ENCODE measurements at regions not wholly inside any gene's neighbourhood (a gene's known extent, or its start where the extent isn't known, plus 50 kb on each side); places are given as distances from the start of the nearest gene placed in this dataset.

DNA sequence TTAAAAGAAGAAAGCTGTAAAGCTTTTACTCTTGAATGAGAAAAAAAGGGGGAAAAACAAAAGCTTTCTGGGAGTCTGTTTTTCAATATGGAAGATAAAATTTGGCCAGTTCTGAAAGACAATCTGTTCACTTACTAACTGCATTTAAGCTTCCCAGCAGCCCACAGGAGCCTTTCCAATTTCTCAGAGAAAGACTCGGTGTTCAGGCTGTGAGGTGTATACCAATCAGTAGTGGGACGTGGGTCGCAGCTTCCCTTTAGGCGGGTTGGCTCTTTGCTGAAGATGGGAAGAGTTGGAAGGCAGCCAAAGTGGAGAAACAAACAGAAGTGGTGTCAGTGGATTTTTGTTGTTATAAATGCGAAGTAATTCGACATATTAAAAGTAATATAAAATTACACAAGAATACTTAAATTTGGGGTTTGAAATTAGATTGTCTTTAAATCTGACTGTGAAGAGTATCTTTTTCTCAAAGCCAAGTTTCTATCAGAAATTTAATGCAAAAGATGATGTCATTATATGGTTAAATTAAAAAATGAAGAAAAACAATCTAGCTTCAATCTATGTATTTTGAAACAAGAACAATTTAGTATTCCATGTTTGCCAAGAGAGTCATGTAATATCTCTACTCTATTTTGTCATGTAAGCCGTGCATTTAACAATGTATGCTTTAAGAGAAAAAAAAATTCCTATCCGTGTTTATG is 590.2 kb upstream of the ATXN7L3B start:
- Histone ChIP-seq H4K20me1 (ENCODE audit: insufficient read depth, low read depth, low read length) (no peaks in the 10 kb centered on the region), H3K27ac (ENCODE audit: low read length) (no peak overlapping the region), H2AFZ (ENCODE audit: low read length) (no peak overlapping the region), H3K9ac (ENCODE audit: low read length) (no peak overlapping the region), H3K4me3 (ENCODE audit: low read length) (no peak overlapping the region), H3K9me2 (replicated peaks; ENCODE audit: insufficient read depth, low read length) (no peaks in the 10 kb centered on the region), H3K79me2 (ENCODE audit: low read length) (no peaks in the 10 kb centered on the region), H3K9me3 (ENCODE audit: low read length) (no peaks in the 10 kb centered on the region), H3K36me3 (ENCODE audit: insufficient read depth, low read length) (no peaks in the 10 kb centered on the region), H3K4me2 (ENCODE audit: low read depth, low read length, poor library complexity, severe bottlenecking) (no peak overlapping the region), H3K4me1 (ENCODE audit: low read length) (no peaks in the 10 kb centered on the region), H3K27me3 (ENCODE audit: low read length) (no peaks in the 10 kb centered on the region)
- DNase-seq = no peak

- H2AFZ ChIP-seq (ENCODE audit: low read length) = no peak overlapping the region
- H3K4me1 ChIP-seq (ENCODE audit: low read length) = no peaks in the 10 kb centered on the region
- DNase-seq = no peak
- H3K9me3 ChIP-seq (ENCODE audit: low read length) = no peaks in the 10 kb centered on the region
- H3K36me3 ChIP-seq (ENCODE audit: insufficient read depth, low read length) = no peaks in the 10 kb centered on the region
- no peaks in the 10 kb centered on the region; the same call in 1 of the 2 replicates for H3K9me2 ChIP-seq (replicated peaks; ENCODE audit: insufficient read depth, low read length)
- H3K79me2 ChIP-seq (ENCODE audit: low read length) = no peaks in the 10 kb centered on the region
- no peak overlapping the region for H3K4me2 ChIP-seq (ENCODE audit: low read depth, low read length, poor library complexity, severe bottlenecking)
- H3K27ac ChIP-seq (ENCODE audit: low read length) = no peak overlapping the region
- H4K20me1 ChIP-seq (ENCODE audit: insufficient read depth, low read depth, low read length) = no peaks in the 10 kb centered on the region
- no peaks in the 10 kb centered on the region for H3K27me3 ChIP-seq (ENCODE audit: low read length)
- H3K9ac ChIP-seq (ENCODE audit: low read length) = no peak overlapping the region
- H3K4me3 ChIP-seq (ENCODE audit: low read length) = no peak overlapping the region
Observed at GRCh38 chr12:73950507-73950906, 587.1 kb upstream of the ATXN7L3B start.

GRCh38 chr12:73951956-73952703 is 585.5 kb upstream of the ATXN7L3B start:
- Histone ChIP-seq H3K36me3 (ENCODE audit: insufficient read depth, low read length) (no peaks in the 10 kb centered on the region), H4K20me1 (ENCODE audit: insufficient read depth, low read depth, low read length) (no peaks in the 10 kb centered on the region), H3K4me1 (ENCODE audit: low read length) (no peaks in the 10 kb centered on the region), H3K4me2 (ENCODE audit: low read depth, low read length, poor library complexity, severe bottlenecking) (no peak overlapping the region), H3K79me2 (ENCODE audit: low read length) (no peaks in the 10 kb centered on the region), H2AFZ (ENCODE audit: low read length) (no peak overlapping the region), H3K9ac (ENCODE audit: low read length) (no peak overlapping the region), H3K27ac (ENCODE audit: low read length) (no peak overlapping the region), H3K4me3 (ENCODE audit: low read length) (no peak overlapping the region), H3K27me3 (ENCODE audit: low read length) (no peaks in the 10 kb centered on the region), H3K9me3 (ENCODE audit: low read length) (no peaks in the 10 kb centered on the region), H3K9me2 (replicated peaks; ENCODE audit: insufficient read depth, low read length) (no peaks in the 10 kb centered on the region; the same call in 1 of the 2 replicates)
- DNase-seq = no peak

GRCh38 chr12:73964641-73965040 is 573.0 kb upstream of the ATXN7L3B start:
- H3K9ac ChIP-seq (ENCODE audit: low read length) = no peak overlapping the region
- no peak overlapping the region for H3K4me3 ChIP-seq (ENCODE audit: low read length)
- no peaks in the 10 kb centered on the region for H3K4me1 ChIP-seq (ENCODE audit: low read length)
- H3K27ac ChIP-seq (ENCODE audit: low read length) = no peak overlapping the region
- H3K9me2 ChIP-seq (replicated peaks; ENCODE audit: insufficient read depth, low read length) = 0 out of 2 replicates have a peak, but pooled peaks cover 3% of the 10 kb centered on the region
- no peaks in the 10 kb centered on the region for H3K79me2 ChIP-seq (ENCODE audit: low read length)
- no peak overlapping the region for H3K4me2 ChIP-seq (ENCODE audit: low read depth, low read length, poor library complexity, severe bottlenecking)
- no peaks in the 10 kb centered on the region for H3K36me3 ChIP-seq (ENCODE audit: insufficient read depth, low read length)
- DNase-seq = no peak
- no peaks in the 10 kb centered on the region for H3K27me3 ChIP-seq (ENCODE audit: low read length)
- no peaks in the 10 kb centered on the region for H3K9me3 ChIP-seq (ENCODE audit: low read length)
- no peaks in the 10 kb centered on the region for H4K20me1 ChIP-seq (ENCODE audit: insufficient read depth, low read depth, low read length)
- no peak overlapping the region for H2AFZ ChIP-seq (ENCODE audit: low read length)

DNA sequence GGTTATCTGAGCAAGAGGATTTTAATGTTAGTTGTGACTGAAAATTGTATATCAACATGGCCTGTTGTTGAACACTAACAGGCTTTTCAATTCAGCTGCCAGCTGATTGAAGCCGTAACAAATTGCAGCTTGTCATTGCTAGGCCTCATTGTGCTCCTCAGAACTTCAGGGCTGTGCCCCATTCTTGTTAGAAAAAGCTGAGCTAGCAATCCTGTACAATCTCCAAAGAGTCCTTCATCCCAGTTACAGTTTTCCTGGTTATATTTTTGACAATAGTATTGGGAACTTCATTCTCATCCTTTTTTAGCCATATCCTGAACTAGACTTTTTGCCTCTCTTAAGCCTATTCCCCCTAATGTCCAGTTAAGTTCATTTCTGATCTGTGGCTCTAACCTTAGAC is 564.1 kb upstream of the ATXN7L3B start:
- H3K36me3 ChIP-seq (ENCODE audit: insufficient read depth, low read length) = no peaks in the 10 kb centered on the region
- H3K27ac ChIP-seq (ENCODE audit: low read length) = no peak overlapping the region
- no peak overlapping the region for H3K4me2 ChIP-seq (ENCODE audit: low read depth, low read length, poor library complexity, severe bottlenecking)
- H2AFZ ChIP-seq (ENCODE audit: low read length) = no peak overlapping the region
- H3K4me3 ChIP-seq (ENCODE audit: low read length) = no peak overlapping the region
- H4K20me1 ChIP-seq (ENCODE audit: insufficient read depth, low read depth, low read length) = no peaks in the 10 kb centered on the region
- no peaks in the 10 kb centered on the region for H3K27me3 ChIP-seq (ENCODE audit: low read length)
- H3K9me3 ChIP-seq (ENCODE audit: low read length) = no peaks in the 10 kb centered on the region; the same call in 1 of the 2 replicates
- no peaks in the 10 kb centered on the region for H3K9me2 ChIP-seq (replicated peaks; ENCODE audit: insufficient read depth, low read length)
- DNase-seq = no peak
- no peaks in the 10 kb centered on the region for H3K4me1 ChIP-seq (ENCODE audit: low read length)
- H3K79me2 ChIP-seq (ENCODE audit: low read length) = no peaks in the 10 kb centered on the region
- no peak overlapping the region for H3K9ac ChIP-seq (ENCODE audit: low read length)

GRCh38 chr12:73984552-73984951 is 553.1 kb upstream of the ATXN7L3B start:
- no peak overlapping the region for H3K4me2 ChIP-seq (ENCODE audit: low read depth, low read length, poor library complexity, severe bottlenecking)
- no peak overlapping the region for H3K27ac ChIP-seq (ENCODE audit: low read length)
- no peaks in the 10 kb centered on the region for H4K20me1 ChIP-seq (ENCODE audit: insufficient read depth, low read depth, low read length)
- H3K27me3 ChIP-seq (ENCODE audit: low read length) = no peaks in the 10 kb centered on the region
- H3K4me3 ChIP-seq (ENCODE audit: low read length) = no peak overlapping the region
- H2AFZ ChIP-seq (ENCODE audit: low read length) = no peak overlapping the region
- H3K4me1 ChIP-seq (ENCODE audit: low read length) = no peaks in the 10 kb centered on the region
- H3K79me2 ChIP-seq (ENCODE audit: low read length) = no peaks in the 10 kb centered on the region
- H3K9me2 ChIP-seq (replicated peaks; ENCODE audit: insufficient read depth, low read length) = 0 out of 2 replicates have a peak, but pooled peaks cover 6% of the 10 kb centered on the region
- H3K36me3 ChIP-seq (ENCODE audit: insufficient read depth, low read length) = no peaks in the 10 kb centered on the region
- no peak overlapping the region for H3K9ac ChIP-seq (ENCODE audit: low read length)
- no peak for DNase-seq
- H3K9me3 ChIP-seq (ENCODE audit: low read length) = no peaks in the 10 kb centered on the region

DNA sequence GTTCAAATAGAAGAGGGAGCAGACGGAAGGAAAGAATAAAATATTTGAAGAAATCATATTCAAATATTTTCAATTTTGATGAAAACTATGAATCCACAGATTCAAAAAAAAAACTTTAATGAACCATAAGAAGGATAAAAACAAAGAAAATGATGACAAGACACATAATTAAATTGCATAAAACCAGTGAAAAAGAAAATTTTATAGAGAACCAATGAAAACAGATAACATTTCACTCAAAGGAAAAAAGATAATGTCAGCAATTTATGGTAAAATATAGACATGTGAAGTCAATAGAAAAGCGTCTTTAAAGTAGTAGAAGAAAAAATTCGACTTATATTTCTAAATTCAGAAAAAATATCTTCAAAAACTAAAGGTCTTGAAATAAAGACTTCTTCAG is 546.5 kb upstream of the ATXN7L3B start:
- no peaks in the 10 kb centered on the region for H3K36me3 ChIP-seq (ENCODE audit: insufficient read depth, low read length)
- no peaks in the 10 kb centered on the region; the same call in 1 of the 2 replicates for H3K9me3 ChIP-seq (ENCODE audit: low read length)
- H3K4me3 ChIP-seq (ENCODE audit: low read length) = no peak overlapping the region
- H4K20me1 ChIP-seq (ENCODE audit: insufficient read depth, low read depth, low read length) = no peaks in the 10 kb centered on the region
- H3K4me1 ChIP-seq (ENCODE audit: low read length) = no peaks in the 10 kb centered on the region
- H3K27me3 ChIP-seq (ENCODE audit: low read length) = no peaks in the 10 kb centered on the region
- H3K9ac ChIP-seq (ENCODE audit: low read length) = no peak overlapping the region
- no peak overlapping the region for H2AFZ ChIP-seq (ENCODE audit: low read length)
- H3K27ac ChIP-seq (ENCODE audit: low read length) = no peak overlapping the region
- DNase-seq = no peak
- no peak overlapping the region for H3K4me2 ChIP-seq (ENCODE audit: low read depth, low read length, poor library complexity, severe bottlenecking)
- H3K9me2 ChIP-seq (replicated peaks; ENCODE audit: insufficient read depth, low read length) = 0 out of 2 replicates have a peak, but pooled peaks cover 6% of the 10 kb centered on the region
- no peaks in the 10 kb centered on the region for H3K79me2 ChIP-seq (ENCODE audit: low read length)

DNA sequence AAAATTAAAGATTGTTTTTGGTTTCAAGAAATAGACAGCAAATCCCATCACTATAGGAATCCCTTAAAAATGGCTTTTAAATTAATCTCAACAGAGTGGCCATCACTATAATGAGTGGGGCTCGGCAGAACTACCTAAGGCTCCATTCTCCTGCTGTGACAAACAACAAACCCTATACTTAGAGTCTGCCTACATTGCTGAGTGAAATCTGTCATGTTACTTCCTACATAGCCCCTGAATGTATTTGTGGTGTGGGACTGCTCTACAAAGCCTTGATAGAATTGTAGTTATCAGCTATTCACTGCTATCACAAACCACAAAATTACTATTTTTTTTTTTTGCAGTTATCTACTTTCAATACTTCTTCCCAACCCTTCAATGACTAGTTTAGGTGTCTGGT is 538.7 kb upstream of the ATXN7L3B start:
- DNase-seq = no peak
- Histone ChIP-seq H2AFZ (ENCODE audit: low read length) (no peak overlapping the region), H3K79me2 (ENCODE audit: low read length) (no peaks in the 10 kb centered on the region), H3K36me3 (ENCODE audit: insufficient read depth, low read length) (no peaks in the 10 kb centered on the region), H3K27me3 (ENCODE audit: low read length) (no peaks in the 10 kb centered on the region), H3K27ac (ENCODE audit: low read length) (no peak overlapping the region), H3K4me1 (ENCODE audit: low read length) (no peaks in the 10 kb centered on the region), H4K20me1 (ENCODE audit: insufficient read depth, low read depth, low read length) (no peaks in the 10 kb centered on the region), H3K9me3 (ENCODE audit: low read length) (peaks cover 8% of the 10 kb centered on the region; the same call in 1 of the 2 replicates), H3K4me3 (ENCODE audit: low read length) (no peak overlapping the region), H3K4me2 (ENCODE audit: low read depth, low read length, poor library complexity, severe bottlenecking) (no peak overlapping the region), H3K9ac (ENCODE audit: low read length) (no peak overlapping the region), H3K9me2 (replicated peaks; ENCODE audit: insufficient read depth, low read length) (no peaks in the 10 kb centered on the region)
